Stimulated activated CD8-positive, alpha-beta memory T cell treated with anti-CD3 and anti-CD28 coated beads, Interleukin-15, amount 100 ng/mL, for 1 hour (primary cell): ENCODE measurements at regions not wholly inside any gene's neighbourhood (a gene's known extent, or its start where the extent isn't known, plus 50 kb on each side); places are given as distances from the start of the nearest gene placed in this dataset.
"Not testable (repeated sequence)": the region's sequence is repeated elsewhere in the genome, so short reads cannot be mapped to it uniquely, and the experiment has no call there.

Source experiments
- DNase-seq: peaks from one replicate; pipeline ENCODE4 v3.0.0-alpha.2; 2020; ENCODE audit warnings: low read depth

- no peak for DNase-seq
These were observed 152.5 kb upstream of the GHITM start for GRCh38 chr10:83986800-83987199.

- no peak for DNase-seq
These were observed 152.1 kb upstream of the GHITM start for GRCh38 chr10:83987216-83987615.

- no peak for DNase-seq
These were observed 150.9 kb upstream of the GHITM start for GRCh38 chr10:83988435-83988834.

- DNase-seq = no peak
These were observed 149.2 kb upstream of the GHITM start for GRCh38 chr10:83990126-83990525.

GRCh38 chr10:83991986-83992753 is 147.1 kb upstream of the GHITM start:
- DNase-seq = no peak

- DNase-seq = no peak
These were observed 145.0 kb upstream of the GHITM start for GRCh38 chr10:83994325-83994724.

GRCh38 chr10:83995738-83996331 is 143.5 kb upstream of the GHITM start:
- DNase-seq = no peak

- DNase-seq = no peak
These were observed 135.1 kb upstream of the GHITM start for GRCh38 chr10:84004221-84004620.

GRCh38 chr10:84005403-84005802 is 133.9 kb upstream of the GHITM start:
- no peak for DNase-seq

- DNase-seq = no peak
These were observed 131.8 kb upstream of the GHITM start for GRCh38 chr10:84007482-84007881.

- no peak for DNase-seq
These were observed 130.4 kb upstream of the GHITM start for GRCh38 chr10:84008878-84009277.

- no peak for DNase-seq
These were observed 126.9 kb upstream of the GHITM start for GRCh38 chr10:84012431-84012830.

- no peak for DNase-seq
These were observed 126.4 kb upstream of the GHITM start for GRCh38 chr10:84012831-84013458.

- DNase-seq = no peak
These were observed 123.3 kb upstream of the GHITM start for GRCh38 chr10:84015877-84016595.

- no peak for DNase-seq
These were observed 120.5 kb upstream of the GHITM start for GRCh38 chr10:84018826-84019225.

GRCh38 chr10:84019854-84020458 is 119.4 kb upstream of the GHITM start:
- not testable (repeated sequence) for DNase-seq

- no peak for DNase-seq
These were observed 112.5 kb upstream of the GHITM start for GRCh38 chr10:84026821-84027257.

GRCh38 chr10:84029840-84030239 is 109.5 kb upstream of the GHITM start:
- no peak for DNase-seq

GRCh38 chr10:84038035-84038434 is 101.3 kb upstream of the GHITM start:
- DNase-seq = no peak

GRCh38 chr10:84039957-84040356 is 99.4 kb upstream of the GHITM start:
- no peak for DNase-seq

GRCh38 chr10:84047258-84048010 is 91.9 kb upstream of the GHITM start:
- DNase-seq = no peak

- no peak for DNase-seq
These were observed 89.7 kb upstream of the GHITM start for GRCh38 chr10:84049645-84050011.
